Stimulated activated CD8-positive, alpha-beta memory T cell treated with anti-CD3 and anti-CD28 coated beads, Interleukin-4, amount 100 ng/mL, for 1 hour (primary cell): ENCODE measurements at regions not wholly inside any gene's neighbourhood (a gene's known extent, or its start where the extent isn't known, plus 50 kb on each side); places are given as distances from the start of the nearest gene placed in this dataset.
"Not testable (repeated sequence)": the region's sequence is repeated elsewhere in the genome, so short reads cannot be mapped to it uniquely, and the experiment has no call there.

ENCODE experiments used
- DNase-seq, 2 donors: peaks; one replicate each; pipeline ENCODE4 v3.0.0-alpha.2; 2020; ENCODE audit warnings: low read depth in 2 of 2, low spot score in 1 of 2

- DNase-seq, result no peak
Measured at GRCh38 chr6:12348530-12349511, 58.7 kb downstream of the EDN1 start.

- DNase-seq, result no peak
Measured at GRCh38 chr6:12350644-12351170, 60.5 kb downstream of the EDN1 start.

- no peak for DNase-seq
Measured at GRCh38 chr6:12351672-12352071, 61.5 kb downstream of the EDN1 start.

GRCh38 chr6:12353731-12354130 is 63.6 kb downstream of the EDN1 start:
- no peak for DNase-seq

GRCh38 chr6:12354499-12354898 is 64.3 kb downstream of the EDN1 start:
- no peak for DNase-seq

- DNase-seq, result no peak
Measured at GRCh38 chr6:12355354-12355753, 65.2 kb downstream of the EDN1 start.

- DNase-seq, result no peak
Measured at GRCh38 chr6:12356431-12356830, 66.3 kb downstream of the EDN1 start.

GRCh38 chr6:12356983-12357972 is 67.1 kb downstream of the EDN1 start:
- no peak for DNase-seq

- no peak for DNase-seq
Measured at GRCh38 chr6:12359036-12359435, 68.9 kb downstream of the EDN1 start.

GRCh38 chr6:12361042-12361765 is 71.0 kb downstream of the EDN1 start:
- no peak for DNase-seq

- DNase-seq, result not testable (repeated sequence)
Measured at GRCh38 chr6:12363277-12363650, 73.1 kb downstream of the EDN1 start.

GRCh38 chr6:12363651-12364381 is 73.7 kb downstream of the EDN1 start:
- DNase-seq, result no peak

GRCh38 chr6:12364621-12365020 is 74.5 kb downstream of the EDN1 start:
- DNase-seq, result no peak

- DNase-seq, result no peak
Measured at GRCh38 chr6:12366731-12367130, 76.6 kb downstream of the EDN1 start.

- DNase-seq, result no peak
Measured at GRCh38 chr6:12367412-12367811, 77.3 kb downstream of the EDN1 start.

- DNase-seq, result no peak
Measured at GRCh38 chr6:12369355-12369754, 79.2 kb downstream of the EDN1 start.

GRCh38 chr6:12369781-12370262 is 79.7 kb downstream of the EDN1 start:
- DNase-seq, result no peak

- no peak for DNase-seq
Measured at GRCh38 chr6:12371151-12371550, 81.0 kb downstream of the EDN1 start.

- DNase-seq, result no peak
Measured at GRCh38 chr6:12371641-12372146, 81.5 kb downstream of the EDN1 start.

- DNase-seq, result no peak
Measured at GRCh38 chr6:12379181-12379580, 89.0 kb downstream of the EDN1 start.
